H1 (cell line): ENCODE measurements at regions not wholly inside any gene's neighbourhood (a gene's known extent, or its start where the extent isn't known, plus 50 kb on each side); places are given as distances from the start of the nearest gene placed in this dataset.

Experiments
- CTCF ChIA-PET: fragments of 300-600 bp; sonication (Branson Sonifier 250); formaldehyde crosslinking; loops from one replicate; lab custom pipeline; 2021; ENCODE audit not compliant: partially characterized antibody; lab: Charles Lee
- POLR2A ChIA-PET: fragments of 300-600 bp; sonication (Branson Sonifier 250); formaldehyde crosslinking; loops from one replicate; lab custom pipeline; 2021; ENCODE audit warnings: inconsistent platforms; ENCODE audit not compliant: partially characterized antibody; lab: Charles Lee
- DNase-seq, 2 experiments: peaks; one replicate each; pipeline versions ENCODE4 v3.0.0 to v3.0.0-alpha.2; 2010 to 2022; ENCODE audit warnings: low spot score in 2 of 2, low read depth in 1 of 2, mixed read lengths in 1 of 2
- FAIRE-seq: peaks from 2 replicates; lab custom pipeline; 2011; peaks lifted over from hg19 to GRCh38; lab: Jason Lieb, UNC
- H2AFZ ChIP-seq: 2 replicates; pipeline ENCODE4 v1.8.1; 2012; ENCODE audit warnings: low read length, inconsistent platforms
- H2AK5ac ChIP-seq: 2 replicates; pipeline ENCODE4 v1.6.1; 2013; ENCODE audit warnings: low read depth, low read length
- H2BK120ac ChIP-seq: replicated peaks from 2 replicates; pipeline ENCODE3; 2013; ENCODE audit warnings: low read depth, low read length, inconsistent platforms
- H2BK12ac ChIP-seq: 2 replicates; pipeline ENCODE4 v1.6.1; 2013; ENCODE audit warnings: low read depth, low read length
- H2BK15ac ChIP-seq: 2 replicates; pipeline ENCODE4 v1.6.1; 2013; ENCODE audit warnings: low read length
- H2BK20ac ChIP-seq: 2 replicates; pipeline ENCODE4 v1.6.1; 2013; ENCODE audit warnings: low read length
- H2BK5ac ChIP-seq: 2 replicates; pipeline ENCODE4 v1.6.1; 2013; ENCODE audit warnings: low read depth, low read length
- H3K14ac ChIP-seq: 2 replicates; pipeline ENCODE4 v1.6.1; 2013; ENCODE audit warnings: inconsistent platforms; ENCODE audit not compliant: insufficient read length
- H3K18ac ChIP-seq: 2 replicates; pipeline ENCODE4 v1.6.1; 2013; ENCODE audit warnings: low read length; ENCODE audit errors: extremely low read depth
- H3K23ac ChIP-seq: 2 replicates; pipeline ENCODE4 v1.6.1; 2013; ENCODE audit warnings: inconsistent platforms; ENCODE audit not compliant: insufficient read length
- H3K23me2 ChIP-seq: 2 replicates; pipeline ENCODE4 v1.6.1; 2013; ENCODE audit warnings: low read depth, low read length
- H3K27ac ChIP-seq: 2 replicates; pipeline ENCODE4 v1.6.1; 2011; ENCODE audit warnings: low read depth, low read length, inconsistent platforms
- H3K27me3 ChIP-seq, 4 experiments: replicated peaks in 1 of 4; 1 replicate in 1 of 4; 2 replicates in 3 of 4; pipeline versions ENCODE4 v1.6.1 to v1.8.1; 2011 to 2013; ENCODE audit warnings: low read length in 3 of 4, mild to moderate bottlenecking in 3 of 4, inconsistent platforms in 2 of 4, mixed read lengths in 2 of 4, moderate library complexity in 1 of 4; ENCODE audit not compliant: control insufficient read depth in 3 of 4, insufficient read depth in 3 of 4; ENCODE audit errors: extremely low read depth in 1 of 4
- H3K36me3 ChIP-seq, 4 experiments: 2 replicates each; pipeline versions ENCODE4 v1.6.1 to v1.8.1; 2011 to 2013; ENCODE audit warnings: mild to moderate bottlenecking in 4 of 4, low read length in 3 of 4, moderate library complexity in 2 of 4, control low read depth in 1 of 4, inconsistent platforms in 1 of 4; ENCODE audit not compliant: insufficient read depth in 4 of 4, control insufficient read depth in 2 of 4
- H3K4ac ChIP-seq: replicated peaks from 2 replicates; pipeline ENCODE3; 2013; ENCODE audit warnings: low read length, low read depth, mixed read lengths, inconsistent platforms; ENCODE audit not compliant: insufficient read length
- H3K4me1 ChIP-seq, 4 experiments: replicated peaks in 1 of 4; 1 replicate in 1 of 4; 2 replicates in 3 of 4; pipeline versions ENCODE4 v1.6.1 to v1.8.1; 2011 to 2013; ENCODE audit warnings: low read length in 3 of 4, inconsistent platforms in 2 of 4, mixed read lengths in 1 of 4; ENCODE audit not compliant: insufficient read depth in 4 of 4, control insufficient read depth in 3 of 4
- H3K4me2 ChIP-seq, 2 experiments: 2 replicates each; pipeline versions ENCODE4 v1.6.1 to v1.8.1; 2011 to 2013; ENCODE audit warnings: low read depth in 2 of 2, low read length in 2 of 2, control low read depth in 1 of 2, inconsistent platforms in 1 of 2, mild to moderate bottlenecking in 1 of 2; ENCODE audit not compliant: insufficient read depth in 1 of 2
- H3K4me3 ChIP-seq, 4 experiments: fragments of 200-600, 300-600 bp in 1 of 4; sonication (generic), shearing (Covaris generic), sonication (Bioruptor Twin) in 1 of 4; 2 replicates each; pipeline versions ENCODE4 v1.5.1 to v1.8.1; 2011 to 2016; ENCODE audit warnings: low read length in 4 of 4, low read depth in 3 of 4, control low read depth in 2 of 4, inconsistent platforms in 2 of 4, mild to moderate bottlenecking in 2 of 4, mixed read lengths in 1 of 4, moderate library complexity in 1 of 4; ENCODE audit not compliant: insufficient read depth in 2 of 4; ENCODE audit errors: extremely low read depth in 1 of 4
- H3K56ac ChIP-seq: replicated peaks from 2 replicates; pipeline ENCODE3; 2013; ENCODE audit warnings: low read depth, mild to moderate bottlenecking, mixed read lengths, low read length, inconsistent platforms; ENCODE audit not compliant: insufficient read length
- H3K79me1 ChIP-seq: 2 replicates; pipeline ENCODE4 v1.6.1; 2013; ENCODE audit warnings: low read depth, low read length, control low read depth
- H3K79me2 ChIP-seq, 2 experiments: 2 replicates each; pipeline versions ENCODE4 v1.6.1 to v1.8.1; 2012 to 2013; ENCODE audit warnings: low read length in 2 of 2, mild to moderate bottlenecking in 2 of 2, inconsistent platforms in 1 of 2; ENCODE audit not compliant: insufficient read depth in 2 of 2, control insufficient read depth in 1 of 2
- H3K9ac ChIP-seq, 4 experiments: replicated peaks in 1 of 4; 1 replicate in 1 of 4; 2 replicates in 3 of 4; pipeline versions ENCODE4 v1.6.1 to v1.8.1; 2011 to 2013; ENCODE audit warnings: low read depth in 3 of 4, low read length in 3 of 4, control low read depth in 2 of 4, mild to moderate bottlenecking in 2 of 4, moderate library complexity in 2 of 4, inconsistent platforms in 1 of 4; ENCODE audit errors: extremely low read depth in 1 of 4
- H3K9me3 ChIP-seq, 2 experiments: 2 replicates each; pipeline versions ENCODE4 v1.6.1 to v1.8.1; 2012 to 2013; ENCODE audit warnings: mild to moderate bottlenecking in 2 of 2, moderate library complexity in 2 of 2, control low read depth in 1 of 2, inconsistent platforms in 1 of 2, low read depth in 1 of 2, low read length in 1 of 2, mixed read lengths in 1 of 2; ENCODE audit not compliant: insufficient read depth in 2 of 2
- H4K20me1 ChIP-seq, 2 experiments: replicated peaks in 1 of 2; 2 replicates each; pipeline versions ENCODE3 to v1.8.1; 2011 to 2013; ENCODE audit warnings: inconsistent platforms in 2 of 2, low read length in 2 of 2, mild to moderate bottlenecking in 1 of 2; ENCODE audit not compliant: insufficient read depth in 2 of 2, control insufficient read depth in 1 of 2
- H4K5ac ChIP-seq: 2 replicates; pipeline ENCODE4 v1.6.1; 2013; ENCODE audit warnings: low read length, low read depth, mixed read lengths, inconsistent platforms; ENCODE audit not compliant: insufficient read length
- H4K8ac ChIP-seq: 2 replicates; pipeline ENCODE4 v1.8.0; 2013; ENCODE audit warnings: mild to moderate bottlenecking, moderate library complexity, low read length, inconsistent platforms; ENCODE audit not compliant: insufficient read depth; ENCODE audit errors: extremely low read depth
- H4K91ac ChIP-seq: replicated peaks from 2 replicates; pipeline ENCODE3; 2013; ENCODE audit warnings: low read length, mixed read lengths, inconsistent platforms; ENCODE audit not compliant: insufficient read length
- BACH1 ChIP-seq: IDR thresholded peaks from 2 replicates; pipeline ENCODE4 v1.6.1; 2012; ENCODE audit warnings: low read length, improper control_type of control experiment
- FOSL1 ChIP-seq: IDR thresholded peaks from 2 replicates; pipeline ENCODE4 v1.6.1; 2011; ENCODE audit warnings: mild to moderate bottlenecking, low read depth, low read length, moderate library complexity; ENCODE audit not compliant: insufficient read depth
- JUND ChIP-seq: IDR thresholded peaks from 2 replicates; pipeline ENCODE4 v1.6.1; 2011; ENCODE audit warnings: mild to moderate bottlenecking, improper control_type of control experiment, low read length
- NRF1 ChIP-seq: IDR thresholded peaks from 2 replicates; pipeline ENCODE4 v1.6.1; 2011; ENCODE audit warnings: mild to moderate bottlenecking, low read depth, low read length, improper control_type of control experiment
- ZNF274 ChIP-seq: IDR thresholded peaks from 2 replicates; pipeline ENCODE4 v1.7.0; 2012; ENCODE audit warnings: low read length, borderline replicate concordance; ENCODE audit errors: extremely low read depth
- WGBS, 2 experiments: shearing (Covaris generic) in 1 of 2; methylation state at CpG; one replicate each; pipeline versions ENCODE4 v1.1.6 to v1.1.7; 2013 to 2015; ENCODE audit warnings: low lambda C conversion rate in 2 of 2, mixed read lengths in 2 of 2, inconsistent platforms in 1 of 2, low coverage in 1 of 2, missing lambda C conversion rate in 1 of 2; ENCODE audit not compliant: insufficient replicate concordance in 2 of 2, insufficient coverage in 1 of 2, insufficient read length in 1 of 2; ENCODE audit errors: extremely low coverage in 1 of 2, missing lambda C conversion rate in 1 of 2; 5-methylcytosine and 5-hydroxymethylcytosine counted together

- Histone ChIP-seq H4K20me1 (peaks cover 0 to 2% of the 10 kb centered on the region in 2 experiments), H2BK20ac (no peak overlapping the region), H3K4me1 (no peaks in the 10 kb centered on the region), H4K8ac (no peak overlapping the region), H2BK5ac (no peak overlapping the region), H4K91ac (no peak overlapping the region), H3K23ac (no peak overlapping the region), H2AK5ac (no peak overlapping the region), H3K23me2 (no peaks in the 10 kb centered on the region), H3K18ac (no peak overlapping the region), H3K14ac (no peak overlapping the region), H3K4me3 (no peak overlapping the region), H3K4me2 (no peak overlapping the region), H3K4ac (no peak overlapping the region), H3K9ac (no peak overlapping the region), H3K79me1 (no peaks in the 10 kb centered on the region), H3K9me3 (no peaks in the 10 kb centered on the region), H3K27me3 (no peaks in the 10 kb centered on the region), H2BK12ac (no peak overlapping the region), H3K27ac (no peak overlapping the region), H3K79me2 (no peaks in the 10 kb centered on the region), H2BK15ac (no peak overlapping the region), H4K5ac (no peak overlapping the region), H2AFZ (no peak overlapping the region; the same call in 1 of the 2 replicates), H3K56ac (no peak overlapping the region), H2BK120ac (no peak overlapping the region), H3K36me3 (no peaks in the 10 kb centered on the region)
- CTCF ChIA-PET, result no interaction called here
- WGBS, 2 experiments, result 82% methylated on average over 5 of the region's 5 CpGs; no CpG with 5 or more reads in 1 of the 2 experiments
- FAIRE-seq, result no peak
- POLR2A ChIA-PET, result no interaction called here
- no peak for DNase-seq
- TF ChIP-seq JUND (no peak), FOSL1 (no peak), BACH1 (no peak), NRF1 (no peak), ZNF274 (no peak)
Measured at GRCh38 chr5:119873611-119874010, 244.3 kb downstream of the FAM170A start.
